ENCODE measurements at regions not wholly inside any gene's neighbourhood (a gene's known extent, or its start where the extent isn't known, plus 50 kb on each side); places are given as distances from the start of the nearest gene placed in this dataset.

DNA sequence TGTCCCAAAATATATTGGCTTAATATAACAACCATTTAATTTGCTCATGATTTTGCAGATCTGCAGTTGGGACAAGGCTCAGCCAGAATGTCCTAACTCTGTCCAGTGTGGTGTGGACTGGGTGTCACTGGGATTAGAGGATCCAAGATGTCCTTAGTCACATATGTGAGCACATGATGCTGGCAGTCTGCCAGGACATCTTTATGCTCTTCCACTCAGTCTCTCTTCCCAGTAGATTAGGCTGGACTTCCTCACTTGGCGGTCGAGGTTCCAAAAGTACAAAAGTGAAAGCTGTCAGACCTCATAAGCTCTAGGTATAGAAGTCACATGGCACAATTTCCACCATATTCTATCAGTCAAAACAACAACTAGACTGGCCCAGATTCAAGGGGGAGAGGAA lies 167.9 kb upstream of the NTF3 start:
- no peak overlapping the region for H3K27ac ChIP-seq (ENCODE audit: extremely low read depth, low read depth, low read length)
- no peaks in the 10 kb centered on the region for H3K9me3 ChIP-seq (ENCODE audit: control insufficient read depth, insufficient read depth, low read depth, low read length)
- TF ChIP-seq SP2 (tag by site-specific recombination; IDR thresholded peaks at IDR 0.05) (no peak), SCRT2 (tag by site-specific recombination; IDR thresholded peaks at IDR 0.05) (no peak)
- ChIA-PET CTCF (no interaction called here), POLR2A (no interaction called here)
- H3K4me1 ChIP-seq (ENCODE audit: control insufficient read depth, insufficient read depth, low read length) = no peaks in the 10 kb centered on the region
- H3K36me3 ChIP-seq (ENCODE audit: control insufficient read depth in 2 of 2, insufficient read depth in 1 of 2, low read length in 2 of 2) = no peaks in the 10 kb centered on the region
- H3K4me3 ChIP-seq (ENCODE audit: low read depth, low read length) = no peak overlapping the region

DNA sequence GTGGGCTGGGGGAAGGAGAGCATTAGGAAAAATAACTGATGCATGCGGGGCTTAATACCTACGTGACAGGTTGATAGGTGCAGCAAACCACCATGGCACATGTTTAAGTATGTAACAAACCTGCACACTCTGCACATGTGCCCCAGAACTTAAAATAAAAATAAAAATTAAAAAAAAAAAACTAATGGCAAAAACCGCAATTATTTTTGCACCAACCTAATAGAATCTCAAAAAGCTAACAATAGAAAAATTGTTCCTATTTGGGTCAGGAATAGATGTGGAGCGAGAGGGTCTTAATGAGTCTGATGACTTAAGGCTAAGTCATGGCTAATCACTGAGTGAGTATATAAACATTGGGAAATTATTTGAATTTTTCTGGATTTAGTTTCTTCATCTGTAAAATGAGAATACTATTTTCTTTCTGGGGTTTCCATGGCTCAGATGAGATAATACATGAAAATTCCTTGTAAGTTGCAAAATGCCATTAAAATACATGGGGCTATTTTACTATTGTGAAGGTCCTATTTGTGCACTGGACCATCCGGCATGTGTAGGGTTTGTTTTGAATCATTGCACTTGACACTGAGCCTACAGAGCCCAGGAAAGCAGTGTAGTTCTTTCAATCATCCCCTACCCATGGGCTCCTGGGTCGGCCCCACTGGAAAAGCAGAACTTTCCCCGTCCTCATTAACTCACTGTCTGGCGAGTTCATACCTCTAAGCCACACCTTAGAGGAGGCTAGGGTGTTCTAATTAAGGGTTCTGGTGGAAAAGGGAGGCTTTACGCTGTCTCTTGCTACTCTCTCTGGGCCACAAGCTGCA lies 164.1 kb upstream of the NTF3 start:
- no peak overlapping the region for H3K27ac ChIP-seq (ENCODE audit: extremely low read depth, low read depth, low read length)
- ChIA-PET CTCF (no interaction called here), POLR2A (no interaction called here)
- H3K4me1 ChIP-seq (ENCODE audit: control insufficient read depth, insufficient read depth, low read length) = no peaks in the 10 kb centered on the region
- no peak overlapping the region for H3K4me3 ChIP-seq (ENCODE audit: low read depth, low read length)
- TF ChIP-seq ZNF561 (tag by site-specific recombination; IDR thresholded peaks at IDR 0.05; ENCODE audit: borderline replicate concordance) = no peak
- no peak for TF ChIP-seq GLIS1 (tag by site-specific recombination; IDR thresholded peaks at IDR 0.05)
- TF ChIP-seq, protein P1, sequence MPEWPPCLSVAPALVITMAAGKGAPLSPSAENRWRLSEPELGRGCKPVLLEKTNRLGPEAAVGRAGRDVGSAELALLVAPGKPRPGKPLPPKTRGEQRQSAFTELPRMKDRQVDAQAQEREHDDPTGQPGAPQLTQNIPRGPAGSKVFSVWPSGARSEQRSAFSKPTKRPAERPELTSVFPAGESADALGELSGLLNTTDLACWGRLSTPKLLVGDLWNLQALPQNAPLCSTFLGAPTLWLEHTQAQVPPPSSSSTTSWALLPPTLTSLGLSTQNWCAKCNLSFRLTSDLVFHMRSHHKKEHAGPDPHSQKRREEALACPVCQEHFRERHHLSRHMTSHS (tag by site-specific recombination; IDR thresholded peaks at IDR 0.05) = no peak
- H3K9me3 ChIP-seq (ENCODE audit: control insufficient read depth, insufficient read depth, low read depth, low read length) = no peaks in the 10 kb centered on the region
- H3K36me3 ChIP-seq (ENCODE audit: control insufficient read depth in 2 of 2, insufficient read depth in 1 of 2, low read length in 2 of 2) = no peaks in the 10 kb centered on the region

DNA sequence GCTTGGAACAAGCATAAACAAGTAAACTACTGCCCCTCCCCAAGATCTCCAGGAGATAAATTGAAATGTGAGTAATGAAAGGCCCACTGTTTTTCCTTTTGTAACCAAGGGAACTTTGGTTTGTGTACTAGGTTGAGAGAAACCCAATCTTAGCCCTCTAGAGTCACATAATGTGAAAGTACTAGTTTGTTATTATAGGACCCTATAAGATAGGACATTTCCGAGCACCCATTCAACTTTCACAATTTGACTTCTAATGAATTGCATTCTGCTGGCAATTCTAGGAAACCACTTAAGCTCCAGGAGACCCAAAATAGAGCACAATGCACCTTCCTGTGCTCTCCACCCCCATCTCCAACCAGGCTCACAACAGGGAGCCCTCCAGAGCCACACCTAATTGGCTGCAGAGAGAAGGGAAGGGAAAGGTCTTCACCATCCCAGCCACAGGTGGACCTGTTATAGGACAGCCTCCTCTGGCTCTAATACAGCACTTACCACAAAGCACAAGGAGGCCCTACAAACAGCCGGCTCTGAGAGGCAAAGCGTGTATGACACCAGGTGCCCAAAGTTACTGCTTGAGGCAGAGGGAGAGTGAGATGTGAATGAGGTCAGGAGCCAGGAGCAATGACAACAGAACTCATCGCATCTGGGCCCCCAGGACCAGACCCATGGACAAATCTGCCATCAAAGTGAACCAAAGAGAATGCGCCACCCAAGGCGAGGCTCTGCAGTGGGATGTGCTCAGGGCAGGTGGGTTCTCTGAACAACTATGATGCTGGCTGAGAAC lies 163.3 kb upstream of the NTF3 start:
- no peaks in the 10 kb centered on the region for H3K36me3 ChIP-seq (ENCODE audit: control insufficient read depth in 2 of 2, insufficient read depth in 1 of 2, low read length in 2 of 2)
- POLR2A ChIA-PET = no interaction called here
- TF ChIP-seq ZFP69B (tag by site-specific recombination; IDR thresholded peaks at IDR 0.05) (no peak), SCRT2 (tag by site-specific recombination; IDR thresholded peaks at IDR 0.05) (peak; percentile 58; the same call in 1 of the 2 replicates), ZNF140 (tag by site-specific recombination; IDR thresholded peaks at IDR 0.05) (no peak), ZNF366 (tag by site-specific recombination; conservative IDR thresholded peaks at IDR 0.05) (no peak), ZNF677 (tag by site-specific recombination; IDR thresholded peaks at IDR 0.05) (no peak), ZIC2 (tag by site-specific recombination; IDR thresholded peaks at IDR 0.05) (peak; percentile 12; the same call in 1 of the 2 replicates), ZNF155 (tag by site-specific recombination; IDR thresholded peaks at IDR 0.05) (no peak)
- TF ChIP-seq, protein P2, sequence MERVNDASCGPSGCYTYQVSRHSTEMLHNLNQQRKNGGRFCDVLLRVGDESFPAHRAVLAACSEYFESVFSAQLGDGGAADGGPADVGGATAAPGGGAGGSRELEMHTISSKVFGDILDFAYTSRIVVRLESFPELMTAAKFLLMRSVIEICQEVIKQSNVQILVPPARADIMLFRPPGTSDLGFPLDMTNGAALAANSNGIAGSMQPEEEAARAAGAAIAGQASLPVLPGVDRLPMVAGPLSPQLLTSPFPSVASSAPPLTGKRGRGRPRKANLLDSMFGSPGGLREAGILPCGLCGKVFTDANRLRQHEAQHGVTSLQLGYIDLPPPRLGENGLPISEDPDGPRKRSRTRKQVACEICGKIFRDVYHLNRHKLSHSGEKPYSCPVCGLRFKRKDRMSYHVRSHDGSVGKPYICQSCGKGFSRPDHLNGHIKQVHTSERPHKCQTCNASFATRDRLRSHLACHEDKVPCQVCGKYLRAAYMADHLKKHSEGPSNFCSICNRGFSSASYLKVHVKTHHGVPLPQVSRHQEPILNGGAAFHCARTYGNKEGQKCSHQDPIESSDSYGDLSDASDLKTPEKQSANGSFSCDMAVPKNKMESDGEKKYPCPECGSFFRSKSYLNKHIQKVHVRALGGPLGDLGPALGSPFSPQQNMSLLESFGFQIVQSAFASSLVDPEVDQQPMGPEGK (tag by site-specific recombination; IDR thresholded peaks at IDR 0.05) = no peak
- TF ChIP-seq, protein P3, sequence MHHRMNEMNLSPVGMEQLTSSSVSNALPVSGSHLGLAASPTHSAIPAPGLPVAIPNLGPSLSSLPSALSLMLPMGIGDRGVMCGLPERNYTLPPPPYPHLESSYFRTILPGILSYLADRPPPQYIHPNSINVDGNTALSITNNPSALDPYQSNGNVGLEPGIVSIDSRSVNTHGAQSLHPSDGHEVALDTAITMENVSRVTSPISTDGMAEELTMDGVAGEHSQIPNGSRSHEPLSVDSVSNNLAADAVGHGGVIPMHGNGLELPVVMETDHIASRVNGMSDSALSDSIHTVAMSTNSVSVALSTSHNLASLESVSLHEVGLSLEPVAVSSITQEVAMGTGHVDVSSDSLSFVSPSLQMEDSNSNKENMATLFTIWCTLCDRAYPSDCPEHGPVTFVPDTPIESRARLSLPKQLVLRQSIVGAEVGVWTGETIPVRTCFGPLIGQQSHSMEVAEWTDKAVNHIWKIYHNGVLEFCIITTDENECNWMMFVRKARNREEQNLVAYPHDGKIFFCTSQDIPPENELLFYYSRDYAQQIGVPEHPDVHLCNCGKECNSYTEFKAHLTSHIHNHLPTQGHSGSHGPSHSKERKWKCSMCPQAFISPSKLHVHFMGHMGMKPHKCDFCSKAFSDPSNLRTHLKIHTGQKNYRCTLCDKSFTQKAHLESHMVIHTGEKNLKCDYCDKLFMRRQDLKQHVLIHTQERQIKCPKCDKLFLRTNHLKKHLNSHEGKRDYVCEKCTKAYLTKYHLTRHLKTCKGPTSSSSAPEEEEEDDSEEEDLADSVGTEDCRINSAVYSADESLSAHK (tag by site-specific recombination; IDR thresholded peaks at IDR 0.05) = no peak
- no peak overlapping the region for H3K27ac ChIP-seq (ENCODE audit: extremely low read depth, low read depth, low read length)
- H3K4me1 ChIP-seq (ENCODE audit: control insufficient read depth, insufficient read depth, low read length) = no peaks in the 10 kb centered on the region
- H3K9me3 ChIP-seq (ENCODE audit: control insufficient read depth, insufficient read depth, low read depth, low read length) = no peaks in the 10 kb centered on the region
- CTCF ChIA-PET = no interaction called here
- no peak overlapping the region for H3K4me3 ChIP-seq (ENCODE audit: low read depth, low read length)
